Activated CD4-positive, alpha-beta T cell treated with anti-CD3 and anti-CD28 coated beads, Interleukin-2, amount 50 U/mL, for 4 hours (primary cell): ENCODE measurements at regions not wholly inside any gene's neighbourhood (a gene's known extent, or its start where the extent isn't known, plus 50 kb on each side); places are given as distances from the start of the nearest gene placed in this dataset.
"Not testable (repeated sequence)": the region's sequence is repeated elsewhere in the genome, so short reads cannot be mapped to it uniquely, and the experiment has no call there.

Experiments
- DNase-seq, 2 experiments: peaks; one replicate each; pipeline ENCODE4 v3.0.0-alpha.2; 2020

DNA sequence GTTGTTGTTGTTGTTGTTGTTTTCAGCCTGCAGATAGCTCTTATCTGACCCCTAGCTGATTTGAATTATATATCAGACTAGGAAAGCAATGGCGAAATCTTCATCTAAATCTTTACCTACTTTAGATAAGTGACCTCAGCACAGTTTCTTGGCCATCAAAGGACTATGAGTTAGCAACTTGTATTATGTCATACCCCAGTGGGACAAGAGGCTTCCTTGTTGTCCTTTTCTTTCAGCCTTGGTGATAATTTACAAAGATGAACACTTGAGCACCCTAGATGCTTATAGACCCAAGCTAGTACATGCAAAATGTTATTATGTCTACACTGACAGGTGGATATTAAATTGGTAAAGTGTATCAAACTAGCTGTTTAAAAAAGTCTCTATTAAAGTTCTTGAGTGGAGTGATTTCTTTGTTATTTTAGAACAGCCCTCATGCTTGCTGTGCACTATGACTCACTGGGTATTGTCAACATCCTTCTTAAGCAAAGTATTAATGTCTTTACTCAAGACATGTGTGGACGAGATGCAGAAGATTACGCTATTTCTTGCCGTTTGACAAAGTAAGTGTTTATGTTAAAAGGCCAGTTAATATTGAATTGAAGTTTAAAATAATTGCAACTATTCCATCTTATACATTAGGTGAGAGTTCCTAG is 56.6 kb upstream of the ZNF519 start:
- DNase-seq, result not testable (repeated sequence)
